GM12892 (cell line): ENCODE measurements at regions not wholly inside any gene's neighbourhood (a gene's known extent, or its start where the extent isn't known, plus 50 kb on each side); places are given as distances from the start of the nearest gene placed in this dataset.

Source experiments
- POLR2A ChIP-seq: IDR thresholded peaks from 2 replicates; pipeline ENCODE4 v1.6.1; 2011; ENCODE audit warnings: low read depth, low read length, control low read depth
- POLR2AphosphoS5 ChIP-seq: IDR thresholded peaks from 2 replicates; pipeline ENCODE4 v1.6.1; 2011; ENCODE audit warnings: low read depth, low read length, control low read depth

DNA sequence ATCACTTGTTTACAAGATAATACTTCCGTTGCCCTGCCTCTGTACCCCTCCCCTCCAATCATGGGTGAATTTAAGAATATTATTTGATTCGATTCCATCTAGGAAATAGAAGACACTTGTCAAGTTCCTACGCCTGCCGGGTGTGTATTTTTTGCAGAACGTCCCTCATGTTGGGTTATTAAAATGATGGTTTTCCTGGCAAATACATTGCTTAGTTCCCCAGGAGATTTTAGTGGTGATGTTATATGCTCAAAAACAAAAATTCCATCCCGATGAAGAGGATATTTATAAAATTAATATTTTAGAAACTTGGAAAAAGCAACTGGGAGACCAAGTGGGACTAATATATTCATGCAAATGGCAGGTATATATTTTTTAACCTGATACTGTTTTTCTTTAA is 548.4 kb downstream of the EDEM1 start:
- TF ChIP-seq POLR2AphosphoS5 = no peak
- no peak for TF ChIP-seq POLR2A
